H9 (cell line): ENCODE measurements at regions not wholly inside any gene's neighbourhood (a gene's known extent, or its start where the extent isn't known, plus 50 kb on each side); places are given as distances from the start of the nearest gene placed in this dataset.
"Not testable (repeated sequence)": the region's sequence is repeated elsewhere in the genome, so short reads cannot be mapped to it uniquely, and the experiment has no call there.

Source experiments
- DNase-seq: peaks from one replicate; pipeline ENCODE4 v3.0.0-alpha.2; 2017
- H2AFZ ChIP-seq: one replicate; pipeline ENCODE4 v1.6.1; 2013; ENCODE audit warnings: mild to moderate bottlenecking, low read length, control low read depth, moderate library complexity
- H2AK5ac ChIP-seq: 2 replicates; pipeline ENCODE4 v1.6.1; 2013; ENCODE audit warnings: low read length, control low read depth, mixed read lengths; ENCODE audit not compliant: insufficient read length
- H2BK120ac ChIP-seq: one replicate; pipeline ENCODE4 v1.6.1; 2013; ENCODE audit warnings: low read depth, mild to moderate bottlenecking, low read length, control low read depth, inconsistent platforms; ENCODE audit not compliant: poor library complexity, severe bottlenecking
- H2BK12ac ChIP-seq: 2 replicates; pipeline ENCODE4 v1.6.1; 2013; ENCODE audit warnings: low read length, control low read depth, mixed read lengths, low read depth; ENCODE audit not compliant: insufficient read length
- H2BK15ac ChIP-seq: 2 replicates; pipeline ENCODE4 v1.6.1; 2013; ENCODE audit warnings: low read depth, low read length, control low read depth
- H2BK20ac ChIP-seq: one replicate; pipeline ENCODE4 v1.6.1; 2013; ENCODE audit warnings: low read depth, mild to moderate bottlenecking, low read length, control low read depth, inconsistent platforms; ENCODE audit not compliant: poor library complexity, severe bottlenecking
- H2BK5ac ChIP-seq: 2 replicates; pipeline ENCODE4 v1.6.1; 2013; ENCODE audit warnings: low read length, control low read depth, mixed read lengths; ENCODE audit not compliant: insufficient read length
- H3K14ac ChIP-seq: 2 replicates; pipeline ENCODE4 v1.6.1; 2013; ENCODE audit warnings: low read length, control low read depth; ENCODE audit not compliant: insufficient read depth
- H3K18ac ChIP-seq: 2 replicates; pipeline ENCODE4 v1.6.1; 2013; ENCODE audit warnings: low read depth, mild to moderate bottlenecking, mixed read lengths, low read length, control low read depth; ENCODE audit not compliant: insufficient read length
- H3K23ac ChIP-seq: 2 replicates; pipeline ENCODE4 v1.6.1; 2013; ENCODE audit warnings: low read length, control low read depth, mixed read lengths, low read depth; ENCODE audit not compliant: insufficient read length
- H3K23me2 ChIP-seq: 2 replicates; pipeline ENCODE4 v1.6.1; 2013; ENCODE audit warnings: low read depth, mild to moderate bottlenecking, mixed read lengths, low read length, control low read depth; ENCODE audit not compliant: insufficient read length, poor library complexity, severe bottlenecking
- H3K27ac ChIP-seq: 2 replicates; pipeline ENCODE4 v1.5.1; 2013; ENCODE audit warnings: low read length, control low read depth, mixed read lengths, low read depth; ENCODE audit not compliant: insufficient read length
- H3K27me3 ChIP-seq: 2 replicates; pipeline ENCODE4 v1.6.1; 2013; ENCODE audit warnings: low read length, control low read depth, inconsistent platforms; ENCODE audit not compliant: insufficient read depth
- H3K4ac ChIP-seq: 2 replicates; pipeline ENCODE4 v1.6.1; 2013; ENCODE audit warnings: low read depth, mild to moderate bottlenecking, control low read depth, inconsistent platforms, low read length, moderate library complexity
- H3K4me1 ChIP-seq: 2 replicates; pipeline ENCODE4 v1.6.1; 2013; ENCODE audit warnings: low read length, control low read depth, inconsistent platforms; ENCODE audit not compliant: insufficient read depth
- H3K4me2 ChIP-seq: 2 replicates; pipeline ENCODE4 v1.6.1; 2013; ENCODE audit warnings: low read length, control low read depth, mixed read lengths; ENCODE audit not compliant: insufficient read length, insufficient read depth
- H3K56ac ChIP-seq: 2 replicates; pipeline ENCODE4 v1.6.1; 2013; ENCODE audit warnings: low read depth, mild to moderate bottlenecking, mixed read lengths, low read length, control low read depth; ENCODE audit not compliant: insufficient read length
- H3K79me1 ChIP-seq: 2 replicates; pipeline ENCODE4 v1.6.1; 2013; ENCODE audit warnings: low read depth, mild to moderate bottlenecking, moderate library complexity, low read length, control low read depth, inconsistent platforms; ENCODE audit not compliant: insufficient read depth, poor library complexity, severe bottlenecking
- H3K79me2 ChIP-seq: 2 replicates; pipeline ENCODE4 v1.6.1; 2013; ENCODE audit warnings: low read length, control low read depth, inconsistent platforms; ENCODE audit not compliant: insufficient read depth
- H3K9ac ChIP-seq: 2 replicates; pipeline ENCODE4 v1.6.1; 2013; ENCODE audit warnings: low read length, control low read depth, mixed read lengths; ENCODE audit not compliant: insufficient read length; ENCODE audit errors: extremely low read depth
- H3K9me3 ChIP-seq: one replicate; pipeline ENCODE4 v1.6.1; 2013; ENCODE audit warnings: low read depth, low read length, inconsistent platforms; ENCODE audit not compliant: control insufficient read depth
- H3T11ph ChIP-seq: one replicate; pipeline ENCODE4 v1.6.1; 2013; ENCODE audit warnings: mild to moderate bottlenecking, low read length, control low read depth, inconsistent platforms
- H4K20me1 ChIP-seq: one replicate; pipeline ENCODE4 v1.6.1; 2013; ENCODE audit not compliant: control insufficient read depth, insufficient read length, insufficient read depth
- H4K5ac ChIP-seq: 2 replicates; pipeline ENCODE4 v1.6.1; 2013; ENCODE audit warnings: low read depth, mild to moderate bottlenecking, mixed read lengths, low read length, control low read depth; ENCODE audit not compliant: insufficient read length
- H4K8ac ChIP-seq: replicated peaks from 2 replicates; pipeline ENCODE4 v1.6.1; 2013; ENCODE audit warnings: low read length, control low read depth, mixed read lengths, low read depth; ENCODE audit not compliant: insufficient read length
- H4K91ac ChIP-seq: 2 replicates; pipeline ENCODE4 v1.6.1; 2013; ENCODE audit warnings: low read depth, mild to moderate bottlenecking, moderate library complexity, mixed read lengths, low read length, control low read depth; ENCODE audit not compliant: insufficient read length
- H3K27ac Mint-ChIP-seq, 3 experiments: 2 replicates in 2 of 3; 3 replicates in 1 of 3; pipeline ENCODE4 v1.8.0; 2020 to 2021; ENCODE audit warnings: mixed read lengths in 3 of 3, mild to moderate bottlenecking in 1 of 3, moderate library complexity in 1 of 3
- H3K27me3 Mint-ChIP-seq: 2 replicates; pipeline ENCODE4 v1.8.0; 2021; ENCODE audit warnings: low read depth, mild to moderate bottlenecking, moderate library complexity, mixed read lengths
- H3K36me3 Mint-ChIP-seq, 3 experiments: 2 replicates in 2 of 3; 3 replicates in 1 of 3; pipeline ENCODE4 v1.8.0; 2020 to 2021; ENCODE audit warnings: low read depth in 3 of 3, mixed read lengths in 3 of 3; ENCODE audit not compliant: insufficient read depth in 1 of 3
- H3K4me1 Mint-ChIP-seq, 2 experiments: 2 replicates each; pipeline ENCODE4 v1.8.0; 2020; ENCODE audit warnings: mixed read lengths in 2 of 2
- H3K4me3 Mint-ChIP-seq, 2 experiments: 2 replicates in 1 of 2; 3 replicates in 1 of 2; pipeline ENCODE4 v1.8.0; 2020 to 2021; ENCODE audit warnings: mild to moderate bottlenecking in 2 of 2, mixed read lengths in 2 of 2, moderate library complexity in 1 of 2
- H3K9me3 Mint-ChIP-seq, 2 experiments: 2 replicates in 1 of 2; 3 replicates in 1 of 2; pipeline ENCODE4 v1.8.0; 2020; ENCODE audit warnings: mild to moderate bottlenecking in 2 of 2, mixed read lengths in 2 of 2, moderate library complexity in 1 of 2
- CTCF ChIP-seq: fragments of 200-600 bp; sonication (generic); conservative IDR thresholded peaks from 3 replicates; pipeline ENCODE4 v1.8.0; 2021; ENCODE audit warnings: antibody characterized with exemption, mild to moderate bottlenecking
- WGBS: extraction: QIAGEN DNeasy Blood & Tissue Kit; methylation state at CpG from one replicate; pipeline ENCODE4 v1.1.7; 2013; ENCODE audit warnings: missing lambda C conversion rate, low lambda C conversion rate, mixed read lengths; ENCODE audit not compliant: insufficient read length; ENCODE audit errors: extremely low coverage; 5-methylcytosine and 5-hydroxymethylcytosine counted together

GRCh38 chr1:149260284-149260683 lies 156.9 kb upstream of the NBPF9 start:
- H3K27ac Mint-ChIP-seq, H3K56ac ChIP-seq, H2AFZ ChIP-seq, H4K91ac ChIP-seq, H3K9me3 Mint-ChIP-seq, H3K27me3 ChIP-seq, H2BK15ac ChIP-seq, H3K27ac ChIP-seq, H3K4ac ChIP-seq, H3T11ph ChIP-seq, H2BK12ac ChIP-seq, H4K20me1 ChIP-seq, H2BK5ac ChIP-seq, H3K27me3 Mint-ChIP-seq, H3K18ac ChIP-seq, H3K4me1 Mint-ChIP-seq, H3K4me3 Mint-ChIP-seq, H3K14ac ChIP-seq, H3K79me1 ChIP-seq, H4K5ac ChIP-seq, H3K9me3 ChIP-seq, H2BK120ac ChIP-seq, H3K36me3 Mint-ChIP-seq, H3K23me2 ChIP-seq, H3K4me1 ChIP-seq, H3K9ac ChIP-seq, H3K4me2 ChIP-seq, H4K8ac ChIP-seq, H3K23ac ChIP-seq, DNase-seq, H3K79me2 ChIP-seq, H2AK5ac ChIP-seq, H2BK20ac ChIP-seq: not testable (repeated sequence)
- no CpG with 5 or more reads among the region's 1 CpG for WGBS
- 0 out of 3 replicates have a peak, but pooled peaks have one; percentile 14 for TF ChIP-seq CTCF
